Right cardiac atrium (tissue), 5 donors: ENCODE measurements at regions not wholly inside any gene's neighbourhood (a gene's known extent, or its start where the extent isn't known, plus 50 kb on each side); places are given as distances from the start of the nearest gene placed in this dataset.

Experiments used
- ATAC-seq, 2 donors: fragments of 200-7000 bp; cut with Tn5 transposase; one replicate each; pipeline versions ENCODE4 v1.8.0 to v1.9.1; 2020; ENCODE audit warnings: moderate library complexity in 2 of 2, mild to moderate bottlenecking in 1 of 2
- DNase-seq, 3 donors: peaks; one replicate each; pipeline ENCODE4 v3.0.0-alpha.2; 2020
- H3K27ac ChIP-seq: one replicate; pipeline ENCODE4 v1.5.1; 2013; ENCODE audit warnings: mild to moderate bottlenecking, low read length, control low read depth, moderate library complexity
- H3K27me3 ChIP-seq: one replicate; pipeline ENCODE4 v1.6.1; 2013; ENCODE audit not compliant: control insufficient read depth, insufficient read depth
- H3K4me1 ChIP-seq: one replicate; pipeline ENCODE4 v1.6.1; 2013; ENCODE audit warnings: low read length; ENCODE audit not compliant: control insufficient read depth, insufficient read depth
- H3K4me3 ChIP-seq: one replicate; pipeline ENCODE4 v1.5.1; 2013; ENCODE audit warnings: low read length, control low read depth
- H3K9me3 ChIP-seq: one replicate; pipeline ENCODE4 v1.6.1; 2013; ENCODE audit warnings: low read length; ENCODE audit not compliant: control insufficient read depth
- WGBS: extraction: QIAGEN DNeasy Blood & Tissue Kit; methylation state at CpG from one replicate; pipeline ENCODE4 v1.1.7; 2013; 5-methylcytosine and 5-hydroxymethylcytosine counted together
- intact Hi-C, 4 donors: fragments of 100-400 bp; cut with DNase I; formaldehyde crosslinking; loops; one replicate each; pipeline versions ENCODE4 v1.11.0 to v1.14.0; 2022 to 2023
- donor health status: healthy with polysubstance abuse.
- donor health status: DM: no; HTN: yes; CAD: no.
- donor health status: DM: no; HTN: no; CAD: no.
- donor health status: DM: no; HTN: yes; CAD: no; lungs with severe emphysema.
- donor health status: DM: yes; HTN: yes; CAD: no.

DNA sequence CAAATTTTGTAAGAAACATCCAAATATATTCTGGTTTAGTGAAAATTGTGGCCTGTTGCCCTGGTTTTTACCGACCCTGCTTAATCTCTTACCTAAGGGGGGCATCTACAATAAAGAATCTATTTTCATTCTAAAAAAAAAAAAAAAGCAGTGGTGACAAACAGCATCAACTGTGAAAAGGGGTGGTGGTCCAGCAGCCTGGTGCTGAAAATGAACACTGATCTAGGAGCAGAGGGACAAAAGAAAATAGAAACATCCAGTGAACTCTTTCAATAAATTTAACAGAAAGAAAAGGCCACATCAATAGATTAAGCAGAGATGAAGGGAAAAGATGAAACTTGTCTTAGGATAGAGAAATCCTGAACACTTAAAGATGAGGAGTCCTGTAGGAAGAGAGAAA, 348.7 kb upstream of the GRAMD2B start:
- WGBS: 86% methylated on average over 1 of the region's 1 CpG
- H3K27me3 ChIP-seq: no peaks in the 10 kb centered on the region
- no peaks in the 10 kb centered on the region for H3K9me3 ChIP-seq
- intact Hi-C loops: no loop called here
- H3K27ac ChIP-seq: no peak overlapping the region
- H3K4me1 ChIP-seq: no peaks in the 10 kb centered on the region
- DNase-seq: no peak
- no peak for ATAC-seq
- H3K4me3 ChIP-seq: no peak overlapping the region

DNA sequence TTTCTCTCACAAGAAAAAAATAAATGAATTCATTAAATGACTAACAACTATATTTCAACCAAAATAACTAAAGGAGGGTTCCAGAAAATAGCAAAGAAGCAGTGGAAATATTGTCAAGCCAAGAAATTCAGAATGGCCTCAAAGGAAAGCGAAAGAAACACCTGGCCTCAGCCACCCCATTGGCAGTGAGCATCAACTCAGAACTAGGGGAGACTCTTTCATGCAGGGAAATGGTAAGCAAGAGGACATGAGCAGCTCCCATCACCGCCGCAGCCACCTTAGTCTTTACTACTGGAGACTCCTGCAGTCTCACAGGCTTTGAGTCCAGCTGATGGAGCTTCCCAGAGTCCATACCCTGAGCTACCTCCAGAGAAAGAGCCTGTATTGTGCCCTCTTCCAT, 343.9 kb upstream of the GRAMD2B start:
- no peaks in the 10 kb centered on the region for H3K9me3 ChIP-seq
- intact Hi-C loops: no loop called here
- no peaks in the 10 kb centered on the region for H3K4me1 ChIP-seq
- no peak overlapping the region for H3K27ac ChIP-seq
- H3K4me3 ChIP-seq: no peak overlapping the region
- ATAC-seq: no peak
- 32% methylated on average over 3 of the region's 3 CpGs for WGBS
- H3K27me3 ChIP-seq: no peaks in the 10 kb centered on the region
- DNase-seq: no peak

DNA sequence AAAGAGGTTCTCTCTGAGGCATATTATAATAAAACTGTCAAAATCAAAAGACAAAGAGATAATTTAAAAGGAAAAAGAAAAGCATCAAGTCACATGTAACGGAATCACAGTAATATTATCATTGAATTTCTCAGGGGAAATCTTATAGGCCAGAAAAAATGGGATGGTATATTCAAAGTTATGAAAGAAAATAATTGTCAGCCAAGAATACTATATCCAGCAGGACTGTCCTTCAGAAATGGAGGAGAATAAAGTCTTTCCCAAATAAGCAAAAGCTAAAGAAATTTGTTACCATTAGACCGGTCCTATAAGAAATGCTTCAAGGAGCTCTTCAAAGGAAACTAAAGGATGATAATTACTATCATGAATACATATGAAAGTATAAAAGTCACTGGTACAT, 342.0 kb upstream of the GRAMD2B start:
- DNase-seq: no peak
- Histone ChIP-seq H3K4me3 (no peak overlapping the region), H3K4me1 (no peaks in the 10 kb centered on the region), H3K27ac (no peak overlapping the region), H3K9me3 (no peaks in the 10 kb centered on the region), H3K27me3 (no peaks in the 10 kb centered on the region)
- intact Hi-C loops: no loop called here
- 97% methylated on average over 2 of the region's 2 CpGs for WGBS
- ATAC-seq: no peak

DNA sequence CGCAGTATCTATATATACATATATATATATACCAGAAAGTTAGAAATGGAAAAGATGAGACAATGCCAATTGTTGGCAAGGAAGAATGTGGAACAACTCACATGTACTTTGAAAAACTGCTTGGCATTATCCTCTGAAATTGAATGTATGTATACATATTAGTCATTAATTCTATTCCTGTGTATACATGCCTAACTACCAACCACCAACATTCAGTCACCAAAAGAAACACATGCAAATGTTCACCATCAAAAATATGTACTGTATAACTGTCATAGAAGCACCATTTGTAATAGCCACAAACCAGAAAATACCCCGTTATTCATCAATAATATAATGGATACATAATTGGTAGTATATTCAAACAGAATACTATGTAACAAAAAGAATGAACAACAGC, 330.2 kb upstream of the GRAMD2B start:
- Histone ChIP-seq H3K9me3 (no peaks in the 10 kb centered on the region), H3K4me1 (no peaks in the 10 kb centered on the region), H3K27ac (no peak overlapping the region), H3K4me3 (no peak overlapping the region), H3K27me3 (no peaks in the 10 kb centered on the region)
- WGBS: 46% methylated on average over 2 of the region's 2 CpGs
- intact Hi-C loops: no loop called here
- ATAC-seq (no peak), DNase-seq (no peak)

DNA sequence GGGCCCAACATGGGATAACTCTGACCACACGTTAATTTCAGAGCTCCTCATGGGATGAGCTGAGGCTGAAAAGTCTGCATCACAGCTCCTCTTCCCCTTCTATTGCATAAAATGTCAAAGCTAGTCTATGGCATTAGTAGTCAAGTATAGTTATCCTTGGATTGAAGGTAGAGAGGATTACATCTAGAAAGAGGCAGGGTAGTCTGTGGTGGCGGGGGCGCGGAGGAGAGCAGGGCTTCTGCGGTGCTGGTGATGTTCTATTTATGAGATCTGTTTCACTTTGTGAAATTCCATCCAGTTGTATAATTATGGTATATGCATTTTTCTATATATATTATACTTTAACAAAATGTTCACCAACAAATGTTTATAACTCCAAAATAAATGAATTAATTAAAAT, 329.5 kb upstream of the GRAMD2B start:
- no peaks in the 10 kb centered on the region for H3K4me1 ChIP-seq
- WGBS: 90% methylated on average over 5 of the region's 5 CpGs

DNA sequence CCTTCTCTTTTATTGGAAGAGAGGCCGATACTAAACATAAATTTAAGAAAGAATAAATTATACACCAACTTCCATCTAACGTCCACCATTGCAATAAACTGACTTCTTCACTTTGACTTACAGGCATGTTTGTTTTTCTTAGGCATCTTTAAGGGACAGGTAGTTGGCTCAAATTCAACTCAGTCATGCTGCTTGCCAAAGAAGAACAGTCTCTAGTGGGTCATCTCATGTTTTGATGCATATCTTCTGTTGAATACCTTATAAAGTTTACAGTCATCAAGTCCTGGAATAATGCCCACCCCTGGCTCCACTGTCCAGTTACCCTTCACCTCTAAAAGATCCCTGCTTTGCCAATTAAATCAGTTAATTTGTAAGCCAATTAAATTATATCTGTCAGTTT, 328.2 kb upstream of the GRAMD2B start:
- DNase-seq (no peak), ATAC-seq (no peak)
- H3K27ac ChIP-seq: no peak overlapping the region
- no peak overlapping the region for H3K4me3 ChIP-seq
- WGBS: 89% methylated on average over 2 of the region's 2 CpGs
- no peaks in the 10 kb centered on the region for H3K4me1 ChIP-seq
- H3K27me3 ChIP-seq: no peaks in the 10 kb centered on the region
- intact Hi-C loops: no loop called here
- H3K9me3 ChIP-seq: no peaks in the 10 kb centered on the region

More for the DNA sequence above, 329.5 kb upstream of the GRAMD2B start:
- H3K27ac ChIP-seq: no peak overlapping the region
- ATAC-seq (no peak), DNase-seq (no peak)
- intact Hi-C loops: no loop called here
- no peaks in the 10 kb centered on the region for H3K9me3 ChIP-seq
- no peaks in the 10 kb centered on the region for H3K27me3 ChIP-seq
- no peak overlapping the region for H3K4me3 ChIP-seq

DNA sequence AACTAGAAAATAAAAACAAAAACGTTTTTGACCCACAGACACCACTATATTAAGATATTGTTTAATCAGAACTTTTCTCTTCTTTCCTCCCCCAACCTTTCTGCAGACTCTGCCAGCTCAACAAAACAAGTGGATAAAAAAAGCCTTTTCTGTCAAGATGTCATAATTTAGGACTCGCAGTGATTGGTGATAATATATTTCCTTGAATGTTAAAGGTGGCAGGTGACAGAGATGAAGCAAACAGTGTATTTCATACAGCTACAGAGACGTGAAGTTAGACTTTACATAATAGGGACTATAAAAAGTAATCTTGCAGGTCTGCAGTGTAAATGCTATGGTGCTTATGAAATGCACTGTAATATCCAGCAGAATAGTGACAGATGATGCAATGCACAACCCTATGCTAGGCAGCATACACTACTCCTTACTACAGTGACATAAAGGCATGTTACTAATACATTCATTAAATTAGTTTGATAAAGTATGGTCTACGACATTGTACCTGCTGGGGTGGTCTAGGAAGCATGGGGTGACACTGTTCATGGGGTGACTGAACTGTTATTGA, 326.7 kb upstream of the GRAMD2B start:
- Histone ChIP-seq H3K4me3 (no peak overlapping the region), H3K4me1 (no peaks in the 10 kb centered on the region), H3K27me3 (no peaks in the 10 kb centered on the region), H3K27ac (no peak overlapping the region), H3K9me3 (no peaks in the 10 kb centered on the region)
- DNase-seq (no peak), ATAC-seq (no peak)
- WGBS: 72% methylated on average over 4 of the region's 4 CpGs
- intact Hi-C loops: no loop called here

DNA sequence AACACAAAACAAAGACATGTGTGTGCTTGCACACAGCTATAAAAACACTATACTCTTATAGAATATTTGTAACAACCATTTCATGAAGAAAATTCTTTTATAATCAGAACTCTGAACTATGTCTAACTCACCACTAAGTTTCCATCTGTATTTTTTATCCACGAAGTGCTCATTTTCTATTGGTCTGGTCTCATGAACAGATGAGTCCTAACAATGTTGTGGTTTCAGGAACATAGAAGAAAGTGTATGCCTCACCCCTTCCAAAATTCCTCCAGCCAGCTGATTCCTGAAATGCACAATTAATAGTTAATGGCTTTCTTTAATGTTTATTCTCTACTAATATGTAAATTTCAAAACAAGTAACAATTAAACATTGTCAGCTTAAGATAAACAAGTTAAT, 325.3 kb upstream of the GRAMD2B start:
- no peaks in the 10 kb centered on the region for H3K4me1 ChIP-seq
- WGBS: 77% methylated on average over 1 of the region's 1 CpG
- H3K9me3 ChIP-seq: no peaks in the 10 kb centered on the region
- intact Hi-C loops: no loop called here
- H3K27me3 ChIP-seq: no peaks in the 10 kb centered on the region
- H3K27ac ChIP-seq: no peak overlapping the region
- DNase-seq (no peak), ATAC-seq (no peak)
- no peak overlapping the region for H3K4me3 ChIP-seq

DNA sequence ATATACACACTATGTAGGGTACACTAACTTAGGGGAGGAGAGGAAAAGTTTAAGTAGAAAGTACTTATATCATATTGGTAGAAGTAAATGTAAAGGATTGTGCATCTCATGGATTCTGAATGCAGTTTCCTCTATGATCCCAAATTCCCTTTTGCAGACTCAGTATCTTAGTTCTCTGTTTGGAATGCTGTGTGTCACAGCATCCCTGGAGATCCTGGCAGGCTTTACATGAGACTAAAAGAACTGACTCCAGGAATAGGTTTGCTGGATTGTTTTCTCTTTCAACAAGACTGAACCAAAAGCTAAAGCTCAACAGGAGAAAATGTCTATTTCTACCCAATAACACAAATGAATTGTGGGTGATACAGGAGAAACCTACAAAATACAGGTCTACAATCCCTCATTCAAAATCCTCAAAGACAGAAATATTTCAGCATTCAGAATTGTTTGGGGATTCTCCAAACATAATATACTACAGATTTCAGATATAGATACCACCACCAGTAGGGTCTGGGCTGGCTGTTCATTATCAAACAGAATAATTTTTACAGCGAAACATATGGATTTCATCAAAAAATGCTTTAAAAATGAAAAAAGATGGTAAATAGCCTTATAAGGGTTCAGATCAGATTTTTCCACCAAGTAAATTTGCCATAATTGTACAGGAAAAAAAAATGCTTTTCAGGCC, 324.7 kb upstream of the GRAMD2B start:
- Histone ChIP-seq H3K27me3 (no peaks in the 10 kb centered on the region), H3K27ac (no peak overlapping the region), H3K9me3 (no peaks in the 10 kb centered on the region), H3K4me3 (no peak overlapping the region), H3K4me1 (no peaks in the 10 kb centered on the region)
- ATAC-seq: no peak
- WGBS: 84% methylated on average over 1 of the region's 1 CpG
- intact Hi-C loops: no loop called here
- DNase-seq: no peak

DNA sequence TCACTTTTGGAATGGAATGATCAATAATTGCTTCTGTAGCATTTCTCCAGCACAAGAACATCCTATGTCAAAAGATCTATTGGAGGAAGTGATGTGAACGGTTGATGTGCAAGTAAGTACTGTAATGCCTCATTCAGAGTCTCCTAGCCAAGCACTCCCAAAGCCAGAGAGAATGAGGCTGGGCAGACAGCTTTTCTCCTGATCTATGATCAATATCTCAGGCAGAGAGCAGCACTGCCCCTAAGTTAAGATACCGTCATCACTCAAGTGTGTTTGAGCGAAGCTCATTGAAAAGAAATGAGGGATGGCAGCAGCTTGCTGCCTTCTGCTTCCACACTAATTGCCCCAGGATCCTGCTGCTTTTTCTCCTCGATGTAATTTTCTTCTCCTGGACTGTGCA, 324.1 kb upstream of the GRAMD2B start:
- 89% methylated on average over 4 of the region's 4 CpGs for WGBS
- DNase-seq: no peak
- ATAC-seq: no peak
- no peaks in the 10 kb centered on the region for H3K9me3 ChIP-seq
- no peak overlapping the region for H3K27ac ChIP-seq
- H3K4me3 ChIP-seq: no peak overlapping the region
- H3K4me1 ChIP-seq: no peaks in the 10 kb centered on the region
- intact Hi-C loops: no loop called here
- H3K27me3 ChIP-seq: no peaks in the 10 kb centered on the region

DNA sequence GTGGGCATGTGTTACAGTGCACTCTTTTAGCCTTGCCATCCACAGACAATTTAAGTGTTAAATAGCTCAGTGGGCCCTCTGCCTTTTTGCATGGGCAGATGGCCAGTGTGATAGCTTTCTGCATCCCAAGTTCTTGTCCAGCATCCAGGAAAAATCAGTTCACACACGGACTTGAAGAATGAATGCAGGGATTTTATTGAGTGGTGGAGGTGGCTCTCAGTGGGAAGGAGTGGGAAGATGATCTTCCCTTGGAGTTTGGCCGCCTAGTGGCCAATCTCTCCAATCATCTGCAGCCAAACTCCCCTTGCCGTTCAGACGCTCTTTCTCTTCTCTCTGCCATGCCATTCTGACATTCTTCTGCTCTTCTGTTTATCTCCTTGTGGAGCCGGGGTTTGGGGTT, 322.4 kb upstream of the GRAMD2B start:
- no peaks in the 10 kb centered on the region for H3K9me3 ChIP-seq

DNA sequence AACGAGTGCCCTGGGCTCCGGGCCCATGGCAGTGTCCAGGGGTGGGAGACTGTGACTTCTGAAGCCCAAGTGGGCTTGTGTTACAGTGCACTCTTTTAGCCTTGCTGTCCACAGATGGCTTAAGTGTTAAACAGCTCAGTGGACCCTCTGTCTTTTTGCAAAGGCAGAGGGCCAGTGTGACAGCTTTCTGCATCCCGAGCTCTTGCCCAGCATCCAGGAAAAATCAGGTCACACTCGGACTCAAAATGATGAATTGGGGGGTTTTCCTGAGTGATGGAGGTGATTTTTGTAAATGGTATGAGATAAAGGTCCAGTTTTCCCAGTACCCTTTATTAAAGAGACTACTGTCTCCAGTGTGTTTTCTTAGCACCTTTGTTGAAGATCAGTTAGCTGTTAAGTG, 321.3 kb upstream of the GRAMD2B start:
- Histone ChIP-seq H3K4me3 (no peak overlapping the region), H3K27ac (no peak overlapping the region), H3K27me3 (no peaks in the 10 kb centered on the region), H3K9me3 (no peaks in the 10 kb centered on the region), H3K4me1 (no peaks in the 10 kb centered on the region)
- DNase-seq (no peak), ATAC-seq (no peak)
- intact Hi-C loops: no loop called here
- 88% methylated on average over 4 of the region's 4 CpGs for WGBS

More for the DNA sequence above, 322.4 kb upstream of the GRAMD2B start:
- Histone ChIP-seq H3K27me3 (no peaks in the 10 kb centered on the region), H3K27ac (no peak overlapping the region), H3K4me1 (no peaks in the 10 kb centered on the region), H3K4me3 (no peak overlapping the region)
- ATAC-seq: no peak
- WGBS: 48% methylated on average over 5 of the region's 5 CpGs
- intact Hi-C loops: no loop called here
- DNase-seq: peak in 1 of 3 donors; percentile 30
